Transverse colon (tissue), 4 donors: ENCODE measurements at regions not wholly inside any gene's neighbourhood (a gene's known extent, or its start where the extent isn't known, plus 50 kb on each side); places are given as distances from the start of the nearest gene placed in this dataset.

Experiments
- DNase-seq: peaks from one replicate; pipeline ENCODE4 v3.0.0-alpha.2; 2019
- H3K27ac ChIP-seq, 4 donors: fragments of 200-600 bp; sonication (generic); 2 replicates each; pipeline ENCODE4 v1.5.1; 2016 to 2018; ENCODE audit warnings: inconsistent platforms in 4 of 4
- H3K27me3 ChIP-seq: fragments of 200-600 bp; sonication (generic); 2 replicates; pipeline ENCODE4 v1.5.1; 2017; ENCODE audit warnings: inconsistent platforms
- H3K36me3 ChIP-seq, 4 donors: fragments of 200-600 bp; sonication (generic); 2 replicates each; pipeline ENCODE4 v1.5.1; 2017 to 2019; ENCODE audit warnings: inconsistent platforms in 4 of 4
- H3K4me1 ChIP-seq, 4 donors: fragments of 200-600 bp; sonication (generic); 2 replicates each; pipeline ENCODE4 v1.5.1; 2017 to 2020; ENCODE audit warnings: inconsistent platforms in 4 of 4
- H3K4me3 ChIP-seq, 4 donors: fragments of 200-600 bp; sonication (generic); 1 replicate in 1 of 4; 2 replicates in 3 of 4; pipeline versions ENCODE4 v1.5.1 to v1.6.1; 2017 to 2019; ENCODE audit warnings: inconsistent platforms in 4 of 4
- H3K9me3 ChIP-seq, 2 donors: fragments of 200-600 bp; sonication (generic); 2 replicates each; pipeline ENCODE4 v1.5.1; 2017 to 2019; ENCODE audit warnings: inconsistent platforms in 2 of 2
- EP300 ChIP-seq: sonication (generic); formaldehyde crosslinking; IDR thresholded peaks from one replicate; pipeline ENCODE4 v1.6.1; 2017; ENCODE audit warnings: antibody characterized with exemption, low read depth
- POLR2A ChIP-seq: fragments of 450-650 bp; IDR thresholded peaks from one replicate; pipeline ENCODE4 v1.6.1; 2016; ENCODE audit warnings: antibody characterized with exemption, mild to moderate bottlenecking, moderate library complexity
- POLR2AphosphoS5 ChIP-seq, 3 donors: sonication (generic); formaldehyde crosslinking; IDR thresholded peaks; one replicate each; pipeline ENCODE4 v1.6.1; 2016; ENCODE audit warnings: antibody characterized with exemption in 3 of 3
- WGBS, 2 donors: methylation state at CpG; one replicate each; pipeline ENCODE4 v1.1.5; 2018; ENCODE audit warnings: low coverage in 1 of 2; 5-methylcytosine and 5-hydroxymethylcytosine counted together
- in situ Hi-C, 4 donors: fragments of 200-750 bp; cut with MboI; loops; one replicate each; pipeline versions ENCODE4 v1.15.0 to v1.15.1; 2017; ENCODE audit warnings: low sequenced_read_pairs in 3 of 4, low pct_ligation_motif_present in 1 of 4, low pct_unique_long_range_greater_than_20kb in 1 of 4
- intact Hi-C: fragments of 100-400 bp; cut with DNase I; formaldehyde crosslinking; loops from one replicate; pipeline ENCODE4 v1.15.1; 2023; ENCODE audit warnings: low total_unique reads
- TF ChIP-seq, protein P1 (sequence below), 5 experiments: fragments of 200-600 bp in 3 of 5; fragments of 450-650 bp in 2 of 5; sonication (generic) in 3 of 5; IDR thresholded peaks; 1 replicate in 2 of 5; 2 replicates in 3 of 5; pipeline ENCODE4 v1.5.1; 2016 to 2017; ENCODE audit warnings: antibody characterized with exemption in 5 of 5, inconsistent platforms in 3 of 5, mild to moderate bottlenecking in 2 of 5, moderate library complexity in 1 of 5

DNA sequence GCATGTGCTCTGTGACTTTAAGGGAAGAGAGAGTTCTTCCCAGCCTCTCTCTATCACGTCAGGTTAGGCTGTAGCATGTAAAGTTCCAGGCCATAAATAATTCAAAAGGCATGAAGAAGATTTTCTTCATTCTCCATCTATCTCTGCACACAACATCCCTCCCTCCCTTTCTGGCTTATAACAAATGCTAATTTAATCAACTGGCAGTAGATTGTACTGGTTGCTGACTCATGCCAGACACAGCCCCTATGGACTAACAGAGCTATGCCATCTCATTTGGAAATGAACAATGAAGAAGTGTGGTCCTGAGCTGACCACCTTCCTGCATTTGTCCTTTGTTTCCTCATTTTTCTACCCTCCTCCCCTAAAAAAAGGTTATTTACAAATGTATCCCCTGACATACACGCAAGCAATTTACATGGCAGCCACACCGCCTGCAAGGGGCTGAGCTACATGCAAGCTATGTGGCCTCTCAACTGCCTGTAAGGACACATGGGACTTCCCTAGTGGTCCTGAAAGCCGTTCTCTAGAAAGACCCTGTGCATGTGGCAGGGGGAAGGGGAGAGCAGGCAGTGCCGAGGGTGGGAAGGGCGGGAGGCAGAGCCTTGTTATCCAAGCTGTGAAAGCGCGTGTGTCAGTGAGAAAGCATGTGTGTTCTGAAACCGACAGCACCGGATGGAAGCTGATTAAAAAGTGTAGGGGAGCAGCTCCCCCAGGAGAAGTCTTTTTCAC, 90.9 kb upstream of the KLF7 start:
- Histone ChIP-seq H3K9me3 (no peaks in the 10 kb centered on the region), H3K36me3 (no peaks in the 10 kb centered on the region), H3K4me3 (no peak overlapping the region), H3K27ac (peak overlapping the region; percentile 67 to 77 (median 74)), H3K4me1 (peaks cover 10 to 54% (median 26%) of the 10 kb centered on the region in 4 donors), H3K27me3 (no peaks in the 10 kb centered on the region)
- intact Hi-C loops (loop anchor here (10.0 kb wide), 1 partner anchor 92 kb away; the partner anchor contains the start of gene KLF7), in situ Hi-C loops (loop anchor here in 1 of 4 donors (25.0 kb wide), 1 partner anchor 94 kb away; the partner anchor contains the start of gene KLF7)
- no peak for TF ChIP-seq POLR2A
- TF ChIP-seq POLR2AphosphoS5 (IDR thresholded peaks at IDR 0.05): no peak
- TF ChIP-seq, protein P1, sequence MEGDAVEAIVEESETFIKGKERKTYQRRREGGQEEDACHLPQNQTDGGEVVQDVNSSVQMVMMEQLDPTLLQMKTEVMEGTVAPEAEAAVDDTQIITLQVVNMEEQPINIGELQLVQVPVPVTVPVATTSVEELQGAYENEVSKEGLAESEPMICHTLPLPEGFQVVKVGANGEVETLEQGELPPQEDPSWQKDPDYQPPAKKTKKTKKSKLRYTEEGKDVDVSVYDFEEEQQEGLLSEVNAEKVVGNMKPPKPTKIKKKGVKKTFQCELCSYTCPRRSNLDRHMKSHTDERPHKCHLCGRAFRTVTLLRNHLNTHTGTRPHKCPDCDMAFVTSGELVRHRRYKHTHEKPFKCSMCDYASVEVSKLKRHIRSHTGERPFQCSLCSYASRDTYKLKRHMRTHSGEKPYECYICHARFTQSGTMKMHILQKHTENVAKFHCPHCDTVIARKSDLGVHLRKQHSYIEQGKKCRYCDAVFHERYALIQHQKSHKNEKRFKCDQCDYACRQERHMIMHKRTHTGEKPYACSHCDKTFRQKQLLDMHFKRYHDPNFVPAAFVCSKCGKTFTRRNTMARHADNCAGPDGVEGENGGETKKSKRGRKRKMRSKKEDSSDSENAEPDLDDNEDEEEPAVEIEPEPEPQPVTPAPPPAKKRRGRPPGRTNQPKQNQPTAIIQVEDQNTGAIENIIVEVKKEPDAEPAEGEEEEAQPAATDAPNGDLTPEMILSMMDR (IDR thresholded peaks at IDR 0.05): no peak
- no peak for TF ChIP-seq EP300
- 57 to 67% methylated on average over 2 to 10 of the region's 10 CpGs for WGBS, 2 donors
- no peak for DNase-seq

DNA sequence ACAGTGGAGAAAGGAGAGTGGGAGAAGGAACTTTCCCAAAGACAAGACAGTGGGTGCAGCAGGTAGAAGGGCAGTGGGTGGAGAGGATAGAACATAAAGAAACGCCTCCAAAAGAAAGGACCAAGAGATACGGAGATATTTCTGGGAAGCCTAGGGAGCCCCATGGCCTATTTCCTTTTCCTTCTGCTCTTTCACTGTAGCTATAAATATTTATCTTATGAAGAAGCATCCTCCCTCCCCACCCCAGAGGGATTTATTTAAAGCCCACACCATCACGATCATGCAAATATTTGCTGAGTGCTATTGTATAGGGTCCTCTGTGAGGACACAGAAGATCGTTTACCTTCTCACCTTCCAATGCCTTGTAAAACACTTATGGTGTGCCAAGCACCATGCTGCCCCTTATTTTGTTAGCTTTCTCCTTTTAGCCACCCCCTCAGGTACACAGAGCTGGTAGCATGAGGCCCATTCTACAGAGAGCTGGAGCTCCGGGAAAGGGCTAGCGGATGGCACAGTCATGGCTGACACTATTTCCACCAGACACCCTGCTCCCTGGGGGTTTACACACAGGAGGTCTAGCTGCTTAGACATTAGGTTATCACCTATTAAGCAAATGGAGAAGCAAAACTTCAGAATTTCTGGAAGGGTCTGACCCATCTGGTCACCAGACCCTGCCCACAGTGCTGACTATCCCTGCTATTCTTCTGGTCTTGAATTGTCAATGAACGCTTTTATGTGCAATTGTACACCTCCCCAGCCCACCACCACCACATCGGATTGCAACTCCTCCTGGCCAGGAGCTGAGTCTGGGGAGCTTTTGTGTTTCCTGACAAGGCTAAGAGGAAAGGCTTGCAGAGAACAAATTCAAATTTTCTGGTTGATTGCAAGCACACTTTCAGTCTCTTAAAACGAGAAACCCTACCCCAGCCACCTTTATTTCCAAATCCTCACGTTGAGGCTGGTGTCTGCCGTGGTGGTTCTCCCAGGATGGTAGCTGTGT, 91.8 kb upstream of the KLF7 start:
- WGBS, 2 donors: 36 to 57% methylated on average over 4 to 11 of the region's 11 CpGs
- intact Hi-C loops (loop anchor here (10.0 kb wide), 1 partner anchor 93 kb away; the partner anchor contains the start of gene KLF7), in situ Hi-C loops (loop anchor here in 1 of 4 donors (25.0 kb wide), 1 partner anchor 95 kb away; the partner anchor contains the start of gene KLF7)
- no peak for DNase-seq
- no peaks in the 10 kb centered on the region for H3K9me3 ChIP-seq
- H3K36me3 ChIP-seq: no peaks in the 10 kb centered on the region
- peak overlapping the region; percentile 67 to 77 (median 74) for H3K27ac ChIP-seq
- no peak overlapping the region for H3K4me3 ChIP-seq
- H3K4me1 ChIP-seq: peaks cover 10 to 54% (median 26%) of the 10 kb centered on the region in 4 donors
- TF ChIP-seq EP300 (no peak), POLR2AphosphoS5 (IDR thresholded peaks at IDR 0.05) (no peak), POLR2A (no peak)
- TF ChIP-seq, protein P1 (IDR thresholded peaks at IDR 0.05): no peak
- H3K27me3 ChIP-seq: no peaks in the 10 kb centered on the region

DNA sequence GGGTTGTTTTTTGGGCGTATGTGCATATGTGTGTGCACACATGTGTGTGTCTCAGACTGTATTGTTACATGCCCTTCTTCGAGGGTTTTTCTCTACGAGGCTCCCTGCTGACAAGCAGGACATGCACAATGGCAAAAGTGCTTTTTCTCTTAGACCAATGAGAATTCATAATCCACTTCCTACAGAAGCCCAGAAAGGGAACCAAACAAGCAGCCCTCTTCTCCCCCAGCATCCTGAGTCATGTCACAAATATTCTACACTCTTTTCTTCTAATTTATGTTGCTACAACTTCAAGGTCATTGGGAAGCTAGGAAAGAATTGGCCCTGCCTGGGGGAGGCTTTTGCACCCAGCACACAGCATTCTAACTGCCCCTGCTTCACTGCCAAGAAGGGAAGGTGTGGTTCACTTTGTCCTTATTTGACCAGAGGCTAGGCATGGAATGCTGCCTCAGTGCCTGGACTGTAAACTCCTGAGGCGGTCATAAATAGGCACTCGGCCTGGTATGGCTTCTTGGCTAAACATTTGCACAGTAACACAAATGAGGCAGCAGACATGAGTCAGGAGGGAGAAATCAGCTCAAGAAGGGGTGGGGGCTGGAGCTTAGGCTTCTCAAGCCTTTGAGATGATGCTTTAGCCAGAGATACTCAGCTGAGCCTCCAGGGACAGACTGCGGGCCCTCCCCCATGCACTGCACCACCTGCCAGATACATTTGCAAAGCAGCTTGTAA, 92.7 kb upstream of the KLF7 start:
- peak overlapping the region; percentile 67 to 77 (median 74) for H3K27ac ChIP-seq

More for the DNA sequence above, 92.7 kb upstream of the KLF7 start:
- Histone ChIP-seq H3K36me3 (no peaks in the 10 kb centered on the region), H3K9me3 (no peaks in the 10 kb centered on the region), H3K4me3 (no peak overlapping the region), H3K4me1 (peaks cover 10 to 54% (median 26%) of the 10 kb centered on the region in 4 donors), H3K27me3 (no peaks in the 10 kb centered on the region)
- in situ Hi-C loops (loop anchor here in 1 of 4 donors (25.0 kb wide), 1 partner anchor 96 kb away; the partner anchor contains the start of gene KLF7), intact Hi-C loops (loop anchor here (10.0 kb wide), 1 partner anchor 94 kb away; the partner anchor contains the start of gene KLF7)
- TF ChIP-seq EP300 (peak; percentile 72), POLR2A (no peak), POLR2AphosphoS5 (IDR thresholded peaks at IDR 0.05) (peak; percentile 80 to 84 (median 82))
- TF ChIP-seq, protein P1 (IDR thresholded peaks at IDR 0.05): peak in 1 of 5 experiments; percentile 35
- peak; percentile 78 for DNase-seq
- WGBS, 2 donors: 25 to 54% methylated on average over 2 to 6 of the region's 6 CpGs
